ENCODE measurements at regions not wholly inside any gene's neighbourhood (a gene's known extent, or its start where the extent isn't known, plus 50 kb on each side); places are given as distances from the start of the nearest gene placed in this dataset.

- TF ChIP-seq CTCF (IDR thresholded peaks at IDR 0.05; ENCODE audit: insufficient read depth, low read length, poor library complexity, severe bottlenecking) (no peak), EZH2phosphoT487 (conservative IDR thresholded peaks at IDR 0.05; ENCODE audit: low read length) (no peak)
These were observed 299.9 kb downstream of the C7orf25 start for GRCh38 chr7:42611961-42612360.

All from SU-DHL-6 (cell line).